ENCODE measurements at regions not wholly inside any gene's neighbourhood (a gene's known extent, or its start where the extent isn't known, plus 50 kb on each side); places are given as distances from the start of the nearest gene placed in this dataset.

DNA sequence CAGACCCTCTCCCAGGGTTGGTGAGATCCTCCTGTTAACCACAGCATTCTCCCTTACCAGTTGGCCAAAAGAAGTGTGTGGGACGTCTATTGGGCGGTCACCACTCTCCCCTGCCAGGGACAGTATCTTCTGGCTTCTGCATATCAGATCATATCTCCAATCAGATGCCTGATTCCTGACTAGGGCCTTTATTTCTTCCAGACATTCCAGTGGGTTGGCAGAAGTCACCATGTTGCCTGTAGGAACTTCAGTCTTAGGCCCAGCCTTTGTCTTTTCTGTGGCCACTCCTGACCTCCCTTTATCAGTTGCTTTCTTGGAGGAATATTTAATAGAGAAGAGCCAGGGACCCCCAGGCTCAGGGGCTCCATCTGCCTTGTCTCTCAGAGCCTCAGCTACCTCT lies 130.4 kb upstream of the F3 start:
- DNase-seq (no peak), ATAC-seq (no peak)
- H3K27me3 ChIP-seq: no peaks in the 10 kb centered on the region
- H3K36me3 ChIP-seq: no peaks in the 10 kb centered on the region
- no peaks in the 10 kb centered on the region for H3K4me1 ChIP-seq
- no peak overlapping the region for H3K4me3 ChIP-seq
- in situ Hi-C loops (cut with MboI; ENCODE audit: low sequenced_read_pairs in 4 of 4): no loop called here
- intact Hi-C loops (cut with DNase I; ENCODE audit: low total_unique reads): no loop called here
- H3K27ac ChIP-seq: no peak overlapping the region
- TF ChIP-seq, protein P1, sequence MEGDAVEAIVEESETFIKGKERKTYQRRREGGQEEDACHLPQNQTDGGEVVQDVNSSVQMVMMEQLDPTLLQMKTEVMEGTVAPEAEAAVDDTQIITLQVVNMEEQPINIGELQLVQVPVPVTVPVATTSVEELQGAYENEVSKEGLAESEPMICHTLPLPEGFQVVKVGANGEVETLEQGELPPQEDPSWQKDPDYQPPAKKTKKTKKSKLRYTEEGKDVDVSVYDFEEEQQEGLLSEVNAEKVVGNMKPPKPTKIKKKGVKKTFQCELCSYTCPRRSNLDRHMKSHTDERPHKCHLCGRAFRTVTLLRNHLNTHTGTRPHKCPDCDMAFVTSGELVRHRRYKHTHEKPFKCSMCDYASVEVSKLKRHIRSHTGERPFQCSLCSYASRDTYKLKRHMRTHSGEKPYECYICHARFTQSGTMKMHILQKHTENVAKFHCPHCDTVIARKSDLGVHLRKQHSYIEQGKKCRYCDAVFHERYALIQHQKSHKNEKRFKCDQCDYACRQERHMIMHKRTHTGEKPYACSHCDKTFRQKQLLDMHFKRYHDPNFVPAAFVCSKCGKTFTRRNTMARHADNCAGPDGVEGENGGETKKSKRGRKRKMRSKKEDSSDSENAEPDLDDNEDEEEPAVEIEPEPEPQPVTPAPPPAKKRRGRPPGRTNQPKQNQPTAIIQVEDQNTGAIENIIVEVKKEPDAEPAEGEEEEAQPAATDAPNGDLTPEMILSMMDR (IDR thresholded peaks at IDR 0.05 in 4 of 5, conservative IDR thresholded peaks at IDR 0.05 in 1 of 5): no peak
- no peak for TF ChIP-seq POLR2A (IDR thresholded peaks at IDR 0.05)
- no peaks in the 10 kb centered on the region for H3K9me3 ChIP-seq

DNA sequence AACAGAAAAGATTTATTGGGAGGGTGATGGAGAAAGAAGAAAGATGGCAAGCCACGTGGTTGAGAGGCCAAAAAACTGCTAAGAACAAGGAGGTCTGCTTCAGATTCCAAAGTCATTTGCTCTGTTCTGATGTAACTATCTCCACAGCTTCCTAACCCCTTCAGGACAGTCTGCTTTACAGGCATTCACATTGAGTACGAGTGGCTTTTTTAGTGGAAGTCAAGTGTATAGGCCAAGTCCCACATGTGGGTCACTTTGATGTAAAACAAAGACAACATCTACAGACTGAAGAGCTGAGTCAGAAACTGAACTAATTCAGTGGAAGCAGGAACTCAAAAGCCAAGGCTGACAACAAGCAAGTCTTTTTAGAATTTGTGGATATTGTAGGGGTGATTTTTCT lies 128.7 kb upstream of the F3 start:
- in situ Hi-C loops (cut with MboI; ENCODE audit: low sequenced_read_pairs in 4 of 4): no loop called here
- Histone ChIP-seq H3K4me3 (no peak overlapping the region), H3K9me3 (no peaks in the 10 kb centered on the region), H3K27me3 (no peaks in the 10 kb centered on the region), H3K36me3 (no peaks in the 10 kb centered on the region), H3K4me1 (no peaks in the 10 kb centered on the region), H3K27ac (no peak overlapping the region)
- TF ChIP-seq POLR2A (IDR thresholded peaks at IDR 0.05): no peak
- TF ChIP-seq, protein P1 (IDR thresholded peaks at IDR 0.05 in 4 of 5, conservative IDR thresholded peaks at IDR 0.05 in 1 of 5): no peak
- ATAC-seq: no peak
- no peak for DNase-seq
- intact Hi-C loops (cut with DNase I; ENCODE audit: low total_unique reads): no loop called here

DNA sequence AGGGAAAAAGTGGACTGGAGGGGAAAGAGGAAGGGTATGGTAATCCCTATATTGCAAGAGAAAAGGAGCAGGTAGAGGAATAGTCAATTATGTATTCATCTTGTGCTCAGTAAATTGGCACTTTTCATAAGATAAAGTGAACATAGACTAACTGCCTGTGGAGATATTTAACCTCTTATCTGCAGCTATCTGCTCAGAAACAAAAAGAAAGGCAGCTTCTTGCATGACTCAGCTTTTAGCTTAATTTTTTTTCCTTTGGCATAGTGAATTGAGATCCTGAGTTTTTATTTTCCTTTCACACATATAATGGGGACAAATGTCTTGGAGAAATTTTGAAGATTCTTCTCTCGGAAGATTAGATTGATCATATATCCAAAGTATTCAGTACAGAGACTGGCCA lies 127.6 kb upstream of the F3 start:
- TF ChIP-seq, protein P1 (IDR thresholded peaks at IDR 0.05 in 4 of 5, conservative IDR thresholded peaks at IDR 0.05 in 1 of 5): no peak
- TF ChIP-seq POLR2A (IDR thresholded peaks at IDR 0.05): no peak
- no peak for DNase-seq
- in situ Hi-C loops (cut with MboI; ENCODE audit: low sequenced_read_pairs in 4 of 4) (no loop called here), intact Hi-C loops (cut with DNase I; ENCODE audit: low total_unique reads) (no loop called here)
- Histone ChIP-seq H3K27me3 (no peaks in the 10 kb centered on the region), H3K9me3 (no peaks in the 10 kb centered on the region), H3K4me1 (no peaks in the 10 kb centered on the region), H3K27ac (no peak overlapping the region), H3K4me3 (no peak overlapping the region), H3K36me3 (no peaks in the 10 kb centered on the region)
- no peak for ATAC-seq

DNA sequence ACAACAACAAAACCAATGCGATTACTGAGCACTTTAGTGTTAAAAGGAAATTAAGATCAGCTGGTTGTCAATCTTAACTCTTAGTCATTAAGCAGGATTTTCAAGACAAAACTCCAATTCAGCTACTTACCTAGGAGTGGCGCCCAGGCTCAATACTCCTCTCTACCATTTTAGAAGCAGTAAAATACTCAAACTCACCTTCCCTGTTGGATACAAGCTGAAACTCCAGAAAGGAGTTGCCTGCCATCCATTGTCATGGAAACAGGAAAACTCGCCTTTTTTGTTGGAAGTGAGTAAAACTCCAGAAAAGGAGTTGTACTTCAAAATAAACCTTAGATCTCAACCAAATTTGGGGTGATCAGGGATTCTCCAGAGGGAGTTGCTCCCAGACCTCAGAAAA lies 127.0 kb upstream of the F3 start:
- intact Hi-C loops (cut with DNase I; ENCODE audit: low total_unique reads) (no loop called here), in situ Hi-C loops (cut with MboI; ENCODE audit: low sequenced_read_pairs in 4 of 4) (no loop called here)
- no peak for DNase-seq
- H3K27ac ChIP-seq: no peak overlapping the region
- H3K36me3 ChIP-seq: no peaks in the 10 kb centered on the region
- H3K4me1 ChIP-seq: no peaks in the 10 kb centered on the region
- H3K4me3 ChIP-seq: no peak overlapping the region
- H3K27me3 ChIP-seq: no peaks in the 10 kb centered on the region
- H3K9me3 ChIP-seq: no peaks in the 10 kb centered on the region
- ATAC-seq: no peak
- TF ChIP-seq POLR2A (IDR thresholded peaks at IDR 0.05): no peak
- TF ChIP-seq, protein P1 (IDR thresholded peaks at IDR 0.05 in 4 of 5, conservative IDR thresholded peaks at IDR 0.05 in 1 of 5): no peak

DNA sequence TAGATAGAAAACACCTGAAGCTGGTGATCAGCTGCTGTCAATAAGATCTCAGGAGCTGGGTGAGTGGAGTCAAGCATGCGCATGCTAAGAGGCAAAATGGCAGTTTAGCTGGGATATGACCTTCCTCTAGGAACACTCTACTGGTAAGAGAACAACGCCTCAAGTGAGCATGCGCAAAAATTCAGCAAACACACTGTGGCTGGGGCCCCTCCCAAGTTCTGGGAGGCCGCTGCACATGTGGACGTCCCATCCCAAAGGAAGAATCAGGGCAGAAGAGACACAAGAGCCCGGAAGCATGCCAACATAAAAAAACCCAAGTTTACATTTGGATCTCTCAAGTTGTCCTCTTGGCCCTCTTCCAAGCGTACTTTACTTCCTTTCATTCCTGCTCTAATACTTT lies 126.3 kb upstream of the F3 start:
- intact Hi-C loops (cut with DNase I; ENCODE audit: low total_unique reads): no loop called here

More for the DNA sequence above, 126.3 kb upstream of the F3 start:
- in situ Hi-C loops (cut with MboI; ENCODE audit: low sequenced_read_pairs in 4 of 4): no loop called here
- ATAC-seq (no peak), DNase-seq (no peak)
- TF ChIP-seq, protein P1 (IDR thresholded peaks at IDR 0.05 in 4 of 5, conservative IDR thresholded peaks at IDR 0.05 in 1 of 5): no peak
- TF ChIP-seq POLR2A (IDR thresholded peaks at IDR 0.05): no peak
- H3K27me3 ChIP-seq: no peaks in the 10 kb centered on the region
- H3K36me3 ChIP-seq: no peaks in the 10 kb centered on the region
- no peaks in the 10 kb centered on the region for H3K4me1 ChIP-seq
- H3K4me3 ChIP-seq: no peak overlapping the region
- no peaks in the 10 kb centered on the region for H3K9me3 ChIP-seq
- no peak overlapping the region for H3K27ac ChIP-seq
